Calu3 (cell line): ENCODE measurements at regions not wholly inside any gene's neighbourhood (a gene's known extent, or its start where the extent isn't known, plus 50 kb on each side); places are given as distances from the start of the nearest gene placed in this dataset.

Experiments used
- BruUV-seq: library from RNA; stranded (reverse); fragments of 400-500 nt; replicated peaks from 2 replicates; lab custom pipeline; 2021; lab: Mats Ljungman, UMichigan
- CTCF ChIA-PET: fragments of 300-600 bp; sonication (Branson Sonifier 250); formaldehyde crosslinking; loops from one replicate; lab custom pipeline; 2022; ENCODE audit warnings: antibody characterized with exemption; lab: Charles Lee
- DNase-seq: peaks from one replicate; pipeline ENCODE4 v3.0.0; 2022
- H3K27ac Mint-ChIP-seq: one replicate; pipeline ENCODE4 v1.8.0; 2022; ENCODE audit warnings: mixed read lengths; ENCODE audit not compliant: unreplicated experiment
- H3K27me3 Mint-ChIP-seq: one replicate; pipeline ENCODE4 v1.8.0; 2022; ENCODE audit warnings: mixed read lengths; ENCODE audit not compliant: unreplicated experiment
- H3K36me3 Mint-ChIP-seq: one replicate; pipeline ENCODE4 v1.8.0; 2022; ENCODE audit warnings: mild to moderate bottlenecking, moderate library complexity, mixed read lengths; ENCODE audit not compliant: insufficient read depth, unreplicated experiment
- H3K4me1 Mint-ChIP-seq: one replicate; pipeline ENCODE4 v1.8.0; 2022; ENCODE audit warnings: mild to moderate bottlenecking, low read depth, mixed read lengths; ENCODE audit not compliant: unreplicated experiment
- H3K4me3 Mint-ChIP-seq: one replicate; pipeline ENCODE4 v1.8.0; 2022; ENCODE audit warnings: mild to moderate bottlenecking, low read depth, moderate library complexity, mixed read lengths; ENCODE audit not compliant: unreplicated experiment
- H3K9me3 Mint-ChIP-seq: one replicate; pipeline ENCODE4 v1.8.0; 2022; ENCODE audit warnings: low read depth, mixed read lengths; ENCODE audit not compliant: unreplicated experiment
- CTCF ChIP-seq: fragments of 200-600 bp; IDR thresholded peaks from one replicate; pipeline ENCODE4 v1.8.0; 2022; ENCODE audit warnings: antibody characterized with exemption; ENCODE audit not compliant: unreplicated experiment
- intact Hi-C: fragments of 100-400 bp; cut with micrococcal nuclease; formaldehyde crosslinking; loops from one replicate; pipeline ENCODE4 v1.10.0; 2022; ENCODE audit not compliant: unreplicated experiment

- no peak overlapping the region for H3K27ac Mint-ChIP-seq
- no peaks in the 10 kb centered on the region for H3K9me3 Mint-ChIP-seq
- H3K27me3 Mint-ChIP-seq = no peaks in the 10 kb centered on the region
- no peaks in the 10 kb centered on the region for H3K4me1 Mint-ChIP-seq
- TF ChIP-seq CTCF = no peak
- intact Hi-C loops = no loop called here
- CTCF ChIA-PET = interaction anchor here (1.4 kb wide), 1 partner anchor 39 kb away, joined by 3 read pairs; no protein-coding TSS in a partner anchor
- DNase-seq = no peak
- no peaks in the 10 kb centered on the region for H3K36me3 Mint-ChIP-seq
- BruUV-seq = no TSS peak
- H3K4me3 Mint-ChIP-seq = no peak overlapping the region
These were observed 264.3 kb upstream of the DNAJC19 start for GRCh38 chr3:181253796-181254195.

- CTCF ChIA-PET = interaction anchor here (0.6 kb wide), 1 partner anchor 24 kb away, joined by 3 read pairs; no protein-coding TSS in a partner anchor
- intact Hi-C loops = no loop called here
These were observed 263.1 kb upstream of the DNAJC19 start for GRCh38 chr3:181252631-181253030.

GRCh38 chr3:181250714-181251113, 261.2 kb upstream of the DNAJC19 start:
- DNase-seq = no peak
- CTCF ChIA-PET = no interaction called here
- H3K9me3 Mint-ChIP-seq = no peaks in the 10 kb centered on the region
- no TSS peak for BruUV-seq
- no peaks in the 10 kb centered on the region for H3K27me3 Mint-ChIP-seq
- no peaks in the 10 kb centered on the region for H3K36me3 Mint-ChIP-seq
- no peak overlapping the region for H3K27ac Mint-ChIP-seq
- no peak overlapping the region for H3K4me3 Mint-ChIP-seq
- TF ChIP-seq CTCF = no peak
- no peaks in the 10 kb centered on the region for H3K4me1 Mint-ChIP-seq
- intact Hi-C loops = no loop called here

More at GRCh38 chr3:181252631-181253030, 263.1 kb upstream of the DNAJC19 start:
- no peak for TF ChIP-seq CTCF
- Mint-ChIP-seq H3K4me1 (no peaks in the 10 kb centered on the region), H3K36me3 (no peaks in the 10 kb centered on the region), H3K9me3 (no peaks in the 10 kb centered on the region), H3K27me3 (no peaks in the 10 kb centered on the region), H3K4me3 (no peak overlapping the region), H3K27ac (no peak overlapping the region)
- no TSS peak for BruUV-seq
- DNase-seq = no peak

GRCh38 chr3:181239441-181239840, 249.9 kb upstream of the DNAJC19 start:
- TF ChIP-seq CTCF = no peak
- Mint-ChIP-seq H3K9me3 (peaks cover 2% of the 10 kb centered on the region), H3K4me3 (no peak overlapping the region), H3K4me1 (no peaks in the 10 kb centered on the region), H3K27ac (no peak overlapping the region), H3K36me3 (no peaks in the 10 kb centered on the region), H3K27me3 (no peaks in the 10 kb centered on the region)
- intact Hi-C loops = no loop called here
- DNase-seq = no peak
- BruUV-seq = no TSS peak
- CTCF ChIA-PET = interaction anchor here (0.6 kb wide), 1 partner anchor 1370 kb away, joined by 5 read pairs; no protein-coding TSS in a partner anchor
